Karpas-422 (cell line): ENCODE measurements at regions not wholly inside any gene's neighbourhood (a gene's known extent, or its start where the extent isn't known, plus 50 kb on each side); places are given as distances from the start of the nearest gene placed in this dataset.

Experiments used
- DNase-seq: peaks from one replicate; pipeline ENCODE4 v3.0.0-alpha.2; 2015
- H2AFZ ChIP-seq: fragments of 200-600 bp; sonication (generic); 2 replicates; pipeline ENCODE4 v1.6.1; 2014; ENCODE audit warnings: antibody characterized with exemption, low read length, mixed read lengths
- H3K27ac ChIP-seq: fragments of 200-600 bp; sonication (generic); 2 replicates; pipeline ENCODE4 v1.5.1; 2014; ENCODE audit warnings: mild to moderate bottlenecking, low read length, moderate library complexity
- H3K27me3 ChIP-seq: fragments of 200-600 bp; sonication (generic); 2 replicates; pipeline ENCODE4 v1.6.1; 2014; ENCODE audit warnings: low read length, mixed read lengths
- H3K36me3 ChIP-seq: fragments of 200-600 bp; sonication (generic); 2 replicates; pipeline ENCODE4 v1.6.1; 2014; ENCODE audit warnings: low read length, mixed read lengths; ENCODE audit not compliant: insufficient read depth
- H3K4me1 ChIP-seq: fragments of 200-600 bp; sonication (generic); 2 replicates; pipeline ENCODE4 v1.6.1; 2014; ENCODE audit warnings: mild to moderate bottlenecking, low read length, mixed read lengths
- H3K4me2 ChIP-seq: fragments of 200-600 bp; sonication (generic); 2 replicates; pipeline ENCODE4 v1.6.1; 2014; ENCODE audit warnings: low read length, low read depth, mild to moderate bottlenecking; ENCODE audit not compliant: poor library complexity, severe bottlenecking
- H3K4me3 ChIP-seq: fragments of 200-600 bp; sonication (generic); 2 replicates; pipeline ENCODE4 v1.5.1; 2014; ENCODE audit warnings: mild to moderate bottlenecking, antibody characterized with exemption, low read length, mixed read lengths
- H3K79me2 ChIP-seq: fragments of 200-600 bp; sonication (generic); 2 replicates; pipeline ENCODE4 v1.6.1; 2014; ENCODE audit warnings: mild to moderate bottlenecking, low read length, mixed read lengths
- H3K9ac ChIP-seq: fragments of 200-600 bp; sonication (generic); 2 replicates; pipeline ENCODE4 v1.6.0; 2014; ENCODE audit warnings: low read length
- H3K9me2 ChIP-seq: fragments of 200-600 bp; sonication (generic), shearing (Covaris generic); replicated peaks from 2 replicates; pipeline ENCODE4 v1.6.0; 2014; ENCODE audit warnings: mild to moderate bottlenecking, low read length, moderate library complexity; ENCODE audit not compliant: insufficient read depth
- H3K9me3 ChIP-seq: fragments of 300-700, 200-600 bp; sonication (generic); 2 replicates; pipeline ENCODE4 v1.6.1; 2014; ENCODE audit warnings: low read length, mixed read lengths
- H4K20me1 ChIP-seq: fragments of 200-600 bp; sonication (generic); 2 replicates; pipeline ENCODE4 v1.6.1; 2014; ENCODE audit warnings: mild to moderate bottlenecking, antibody characterized with exemption, low read length, low read depth; ENCODE audit not compliant: insufficient read depth

GRCh38 chr7:115357703-115357999, 435.8 kb downstream of the MDFIC start:
- Histone ChIP-seq H3K36me3 (no peaks in the 10 kb centered on the region), H3K27me3 (no peaks in the 10 kb centered on the region), H2AFZ (no peak overlapping the region), H3K79me2 (no peaks in the 10 kb centered on the region), H3K27ac (no peak overlapping the region), H3K4me3 (no peak overlapping the region), H3K4me2 (no peak overlapping the region), H3K9me2 (no peaks in the 10 kb centered on the region), H3K4me1 (no peaks in the 10 kb centered on the region), H3K9ac (no peak overlapping the region), H4K20me1 (no peaks in the 10 kb centered on the region), H3K9me3 (0 out of 2 replicates have a peak, but pooled peaks cover under 1% of the 10 kb centered on the region)
- no peak for DNase-seq

DNA sequence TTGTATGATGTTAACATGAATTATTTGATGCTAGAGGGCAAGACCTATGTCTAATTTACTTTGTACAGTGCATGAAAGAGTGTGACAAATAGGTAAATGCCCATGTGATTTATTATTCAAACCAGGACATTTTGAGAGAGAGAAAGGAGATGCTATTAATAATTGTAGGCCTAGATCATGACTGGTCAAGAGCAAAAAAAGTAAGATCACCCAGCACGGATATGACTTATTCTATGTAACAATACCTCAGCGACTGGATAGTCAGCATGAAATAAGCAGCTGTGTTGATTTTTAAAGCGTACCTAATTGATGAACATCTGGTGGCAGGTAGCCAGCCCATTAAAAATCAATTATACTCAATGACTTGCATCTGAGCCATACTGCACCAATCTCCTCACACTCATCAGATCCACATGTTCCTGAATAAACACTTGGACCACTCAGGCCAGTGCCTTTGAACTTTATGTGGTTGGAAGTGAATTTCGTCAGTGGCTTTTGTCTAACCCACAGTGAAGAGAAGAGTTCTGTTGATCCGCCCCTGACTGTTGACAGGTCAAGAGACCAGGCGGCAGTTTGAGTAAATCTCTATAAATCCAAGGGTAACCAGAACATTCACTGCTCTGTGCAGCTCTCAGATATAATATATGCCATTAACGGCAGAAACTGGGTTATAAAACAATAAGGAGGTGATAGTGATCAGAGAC, 435.3 kb downstream of the MDFIC start:
- Histone ChIP-seq H3K27ac (no peak overlapping the region), H3K4me1 (no peaks in the 10 kb centered on the region), H3K9me2 (no peaks in the 10 kb centered on the region), H4K20me1 (no peaks in the 10 kb centered on the region), H3K79me2 (no peaks in the 10 kb centered on the region), H3K4me3 (no peak overlapping the region), H3K36me3 (no peaks in the 10 kb centered on the region), H3K27me3 (no peaks in the 10 kb centered on the region), H3K9ac (no peak overlapping the region), H3K9me3 (peaks cover 3% of the 10 kb centered on the region; the same call in 1 of the 2 replicates), H2AFZ (no peak overlapping the region), H3K4me2 (no peak overlapping the region)
- DNase-seq = no peak

DNA sequence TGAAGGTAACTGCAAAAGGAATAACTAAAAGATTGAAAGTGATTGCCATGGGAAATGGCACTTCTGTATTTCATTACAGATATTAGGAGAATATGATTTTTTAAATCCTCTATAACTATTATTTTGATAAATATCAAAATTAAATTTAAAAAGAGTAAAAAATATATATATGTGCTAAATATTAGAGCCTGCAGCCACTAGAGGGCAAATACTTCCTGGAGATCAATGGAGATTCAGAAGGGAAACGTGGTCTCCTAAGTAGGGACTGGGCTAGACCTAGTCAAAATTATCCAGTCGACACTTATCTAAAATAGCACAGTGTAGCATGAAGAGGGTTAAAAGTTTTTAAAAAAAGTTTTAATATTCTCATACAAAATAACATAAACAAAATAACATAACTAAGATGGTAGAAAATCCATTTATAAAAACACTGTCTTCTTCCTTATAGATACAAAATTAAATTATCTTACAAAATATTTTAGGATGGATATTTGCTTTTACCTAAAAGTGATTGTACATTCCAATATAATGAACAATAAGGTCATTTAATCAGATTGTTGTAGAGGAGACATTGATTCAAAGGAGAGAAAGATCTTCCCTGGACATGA, 434.3 kb downstream of the MDFIC start:
- no peaks in the 10 kb centered on the region for H3K9me2 ChIP-seq
- no peaks in the 10 kb centered on the region for H3K36me3 ChIP-seq
- H3K9ac ChIP-seq = no peak overlapping the region
- no peak overlapping the region for H3K27ac ChIP-seq
- H3K4me1 ChIP-seq = no peaks in the 10 kb centered on the region
- H3K79me2 ChIP-seq = no peaks in the 10 kb centered on the region
- peaks cover 7% of the 10 kb centered on the region for H3K9me3 ChIP-seq
- H3K4me2 ChIP-seq = no peak overlapping the region
- DNase-seq = peak; percentile 44
- H2AFZ ChIP-seq = no peak overlapping the region
- H3K4me3 ChIP-seq = no peak overlapping the region
- no peaks in the 10 kb centered on the region for H4K20me1 ChIP-seq
- H3K27me3 ChIP-seq = no peaks in the 10 kb centered on the region

DNA sequence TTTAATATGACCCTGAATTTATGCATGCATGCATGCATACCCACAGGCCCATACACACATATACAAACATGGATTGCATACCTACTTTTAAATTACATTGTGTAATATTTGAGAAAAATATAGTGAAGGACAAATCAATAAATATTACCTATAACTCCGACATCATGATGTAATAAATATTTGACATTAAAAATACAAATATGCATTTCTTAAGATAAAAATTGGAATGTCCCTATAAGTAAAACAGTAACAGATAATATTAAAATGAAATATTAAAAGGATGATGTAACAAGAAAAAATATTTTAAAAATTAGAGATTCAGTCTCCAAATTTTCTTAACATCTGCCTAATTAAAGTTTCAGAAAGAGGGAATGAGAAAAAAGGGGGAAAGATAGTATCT, 433.0 kb downstream of the MDFIC start:
- Histone ChIP-seq H3K9me3 (peaks cover 16% of the 10 kb centered on the region), H2AFZ (no peak overlapping the region), H4K20me1 (no peaks in the 10 kb centered on the region), H3K4me2 (no peak overlapping the region), H3K9ac (no peak overlapping the region), H3K27ac (no peak overlapping the region), H3K4me3 (no peak overlapping the region), H3K4me1 (no peaks in the 10 kb centered on the region), H3K27me3 (no peaks in the 10 kb centered on the region), H3K79me2 (no peaks in the 10 kb centered on the region), H3K9me2 (no peaks in the 10 kb centered on the region), H3K36me3 (no peaks in the 10 kb centered on the region)
- no peak for DNase-seq

DNA sequence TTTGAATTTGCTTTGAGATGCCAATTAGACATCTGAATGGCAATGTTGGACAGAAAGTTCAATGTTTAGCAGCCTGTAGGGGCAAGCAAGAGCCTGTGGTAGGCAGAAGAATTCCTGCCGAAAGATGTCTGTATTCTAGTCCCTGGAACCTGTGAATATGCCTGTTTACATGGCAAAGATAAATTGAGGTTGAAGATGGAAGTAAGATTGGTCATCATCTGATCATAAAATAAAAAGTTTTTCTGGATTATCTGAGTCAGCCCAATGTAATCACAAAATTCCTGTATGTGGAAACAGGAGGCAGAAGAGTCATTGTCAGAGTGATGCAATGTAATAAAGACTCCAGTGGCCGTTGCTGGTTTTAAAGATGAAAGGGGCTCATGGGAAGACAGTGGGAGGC, 430.5 kb downstream of the MDFIC start:
- no peak overlapping the region for H2AFZ ChIP-seq
- H3K27ac ChIP-seq = no peak overlapping the region
- no peaks in the 10 kb centered on the region for H3K36me3 ChIP-seq
- H4K20me1 ChIP-seq = no peaks in the 10 kb centered on the region
- H3K4me1 ChIP-seq = no peaks in the 10 kb centered on the region
- no peak for DNase-seq
- H3K4me3 ChIP-seq = no peak overlapping the region
- H3K4me2 ChIP-seq = no peak overlapping the region
- H3K9me3 ChIP-seq = peaks cover 19% of the 10 kb centered on the region
- no peaks in the 10 kb centered on the region for H3K27me3 ChIP-seq
- H3K79me2 ChIP-seq = no peaks in the 10 kb centered on the region
- H3K9ac ChIP-seq = no peak overlapping the region
- no peaks in the 10 kb centered on the region for H3K9me2 ChIP-seq

DNA sequence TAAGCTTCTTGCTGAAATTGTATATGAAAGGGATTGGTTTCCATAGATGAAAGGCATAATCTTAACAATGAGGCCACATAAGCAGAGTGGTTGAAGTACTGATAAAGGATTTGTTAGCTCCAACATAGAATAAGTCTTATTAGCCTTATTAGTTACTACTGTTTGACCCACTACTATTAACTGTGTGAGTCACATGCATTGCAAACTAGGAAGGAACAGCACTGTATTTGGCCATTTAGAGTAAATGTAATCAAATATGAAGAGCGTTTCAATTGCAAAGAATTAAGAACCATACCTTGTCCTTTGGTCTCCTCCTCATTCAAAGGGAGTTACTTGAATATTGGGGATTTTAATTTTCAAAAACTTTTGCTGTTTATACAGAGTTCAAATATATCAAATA, 428.9 kb downstream of the MDFIC start:
- H3K4me2 ChIP-seq = no peak overlapping the region
- H4K20me1 ChIP-seq = no peaks in the 10 kb centered on the region
- H3K27ac ChIP-seq = no peak overlapping the region
- H3K9me3 ChIP-seq = peaks cover 22% of the 10 kb centered on the region
- H3K79me2 ChIP-seq = no peaks in the 10 kb centered on the region
- H3K4me3 ChIP-seq = no peak overlapping the region
- H3K36me3 ChIP-seq = no peaks in the 10 kb centered on the region
- H3K27me3 ChIP-seq = no peaks in the 10 kb centered on the region
- no peaks in the 10 kb centered on the region for H3K4me1 ChIP-seq
- DNase-seq = no peak
- H3K9ac ChIP-seq = no peak overlapping the region
- H3K9me2 ChIP-seq = no peaks in the 10 kb centered on the region
- H2AFZ ChIP-seq = no peak overlapping the region

- Histone ChIP-seq H3K27ac (no peak overlapping the region), H3K4me1 (no peaks in the 10 kb centered on the region), H3K4me2 (no peak overlapping the region), H4K20me1 (no peaks in the 10 kb centered on the region), H3K36me3 (no peaks in the 10 kb centered on the region), H3K27me3 (no peaks in the 10 kb centered on the region), H3K9ac (no peak overlapping the region), H3K4me3 (no peak overlapping the region), H3K9me2 (no peaks in the 10 kb centered on the region), H3K79me2 (no peaks in the 10 kb centered on the region), H2AFZ (no peak overlapping the region), H3K9me3 (peaks cover 22% of the 10 kb centered on the region)
- DNase-seq = no peak
Observed at GRCh38 chr7:115349635-115350034, 427.7 kb downstream of the MDFIC start.

DNA sequence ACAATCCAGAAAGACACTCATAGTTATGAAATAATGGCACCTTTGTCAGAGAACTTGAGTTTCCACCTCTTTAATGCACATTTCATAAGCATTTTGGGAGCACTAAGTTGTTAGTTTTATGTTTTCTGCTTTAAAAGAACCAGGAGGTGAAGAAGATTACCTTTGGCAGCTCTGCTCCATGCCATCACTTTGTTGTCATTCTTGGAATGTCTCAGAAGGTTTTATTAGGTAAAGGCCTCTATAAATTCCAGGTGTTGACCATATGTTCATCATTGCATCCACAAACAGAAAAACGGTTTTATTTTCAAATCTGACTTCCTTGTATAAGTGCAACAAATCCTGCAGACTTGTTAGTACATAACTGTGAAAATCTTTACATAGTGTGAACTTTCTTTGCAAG, 424.8 kb downstream of the MDFIC start:
- Histone ChIP-seq H2AFZ (no peak overlapping the region), H4K20me1 (no peaks in the 10 kb centered on the region), H3K27ac (no peak overlapping the region), H3K27me3 (no peaks in the 10 kb centered on the region), H3K4me2 (no peak overlapping the region), H3K4me1 (no peaks in the 10 kb centered on the region), H3K79me2 (no peaks in the 10 kb centered on the region), H3K9me2 (no peaks in the 10 kb centered on the region), H3K9me3 (peaks cover 27% of the 10 kb centered on the region), H3K9ac (no peak overlapping the region), H3K36me3 (no peaks in the 10 kb centered on the region), H3K4me3 (no peak overlapping the region)
- DNase-seq = no peak
